GM12878 (cell line): ENCODE measurements at regions not wholly inside any gene's neighbourhood (a gene's known extent, or its start where the extent isn't known, plus 50 kb on each side); places are given as distances from the start of the nearest gene placed in this dataset.

Experiments used
- ATAC-seq: fragments of 200-7000 bp; cut with Tn5 transposase; 3 replicates; pipeline ENCODE4 v1.9.1; 2020; ENCODE audit warnings: mild to moderate bottlenecking, moderate library complexity
- BruUV-seq: library from RNA; stranded (reverse); fragments of 400-500 nt; replicated peaks from 2 replicates; lab custom pipeline; 2021; lab: Mats Ljungman, UMichigan
- CTCF ChIA-PET: fragments of 300-600 bp; sonication (Branson Sonifier 250); formaldehyde crosslinking; extraction: SDS; loops from one replicate; lab custom pipeline; 2021; ENCODE audit warnings: inconsistent platforms; lab: Yijun Ruan, JAX
- POLR2A ChIA-PET: fragments of 350-600 bp; formaldehyde crosslinking; extraction: SDS; loops from one replicate; lab custom pipeline; 2021; ENCODE audit warnings: inconsistent platforms; lab: Charles Lee
- RAD21 ChIA-PET: fragments of 300-600 bp; sonication (Branson Sonifier 250); formaldehyde crosslinking; loops from one replicate; lab custom pipeline; 2023; ENCODE audit warnings: antibody characterized with exemption; ENCODE audit not compliant: unreplicated experiment; lab: Charles Lee
- SMC1A ChIA-PET: fragments of 300-600 bp; sonication (Branson Sonifier 250); formaldehyde crosslinking; loops from one replicate; lab custom pipeline; 2023; ENCODE audit not compliant: unreplicated experiment, uncharacterized antibody; lab: Charles Lee
- DNase-seq: peaks from one replicate; pipeline ENCODE4 v3.0.0-alpha.2; 2011; ENCODE audit warnings: low read depth, low spot score
- FAIRE-seq: peaks from 3 replicates; lab custom pipeline; 2011; peaks lifted over from hg19 to GRCh38; lab: Jason Lieb, UNC
- H2AFZ ChIP-seq: 2 replicates; pipeline ENCODE4 v1.6.0; 2011; ENCODE audit warnings: low read depth, low read length, control low read depth; ENCODE audit not compliant: control insufficient read depth
- H3K27ac ChIP-seq: 2 replicates; pipeline ENCODE4 v1.5.1; 2011; ENCODE audit warnings: control low read depth; ENCODE audit not compliant: control insufficient read depth, insufficient read depth
- H3K27me3 ChIP-seq, 2 experiments: replicated peaks in 1 of 2; 2 replicates each; pipeline versions ENCODE4 v1.6.0 to v1.6.1; 2011; ENCODE audit warnings: low read length in 1 of 2; ENCODE audit not compliant: control insufficient read depth in 2 of 2, insufficient read depth in 2 of 2
- H3K36me3 ChIP-seq, 2 experiments: 2 replicates each; pipeline ENCODE4 v1.5.1; 2011; ENCODE audit warnings: low read length in 1 of 2; ENCODE audit not compliant: control insufficient read depth in 2 of 2, insufficient read depth in 2 of 2
- H3K4me1 ChIP-seq: 2 replicates; pipeline ENCODE4 v1.6.1; 2011; ENCODE audit warnings: mild to moderate bottlenecking, low read length, moderate library complexity, mixed read lengths; ENCODE audit not compliant: control insufficient read depth, insufficient read depth
- H3K4me2 ChIP-seq: 2 replicates; pipeline ENCODE4 v1.6.0; 2011; ENCODE audit warnings: control low read depth; ENCODE audit not compliant: control insufficient read depth, insufficient read depth
- H3K4me3 ChIP-seq: fragments of 200-600 bp; sonication (generic); 2 replicates; pipeline ENCODE4 v1.5.1; 2016
- H3K79me2 ChIP-seq: 2 replicates; pipeline ENCODE4 v1.6.0; 2011; ENCODE audit warnings: low read length; ENCODE audit not compliant: control insufficient read depth, insufficient read depth
- H3K9ac ChIP-seq: 2 replicates; pipeline ENCODE4 v1.8.0; 2011; ENCODE audit warnings: low read length, control low read depth, mixed read lengths; ENCODE audit not compliant: control insufficient read depth, insufficient read depth
- H3K9me3 ChIP-seq: replicated peaks from 3 replicates; pipeline ENCODE4 v1.5.1; 2011; ENCODE audit warnings: mild to moderate bottlenecking, low read length; ENCODE audit not compliant: control insufficient read depth, insufficient read depth
- H4K20me1 ChIP-seq: 2 replicates; pipeline ENCODE4 v1.6.0; 2011; ENCODE audit not compliant: control insufficient read depth, insufficient read depth
- CBX5 ChIP-seq: sonication (generic); IDR thresholded peaks from 2 replicates; pipeline ENCODE4 v1.6.1; 2016; ENCODE audit warnings: low read depth, moderate library complexity, mild to moderate bottlenecking, inconsistent platforms
- CREM ChIP-seq: IDR thresholded peaks from 2 replicates; pipeline ENCODE4 v1.6.1; 2014; ENCODE audit warnings: antibody characterized with exemption, low read depth
- GABPA ChIP-seq: IDR thresholded peaks from 2 replicates; pipeline ENCODE4 v1.6.1; 2014; ENCODE audit warnings: antibody characterized with exemption, low read depth, mild to moderate bottlenecking, inconsistent platforms
- MYC ChIP-seq: IDR thresholded peaks from 2 replicates; pipeline ENCODE4 v1.6.1; 2011; ENCODE audit warnings: mild to moderate bottlenecking, low read length, moderate library complexity, inconsistent platforms; ENCODE audit not compliant: insufficient read depth, insufficient replicate concordance, insufficient read length, severe bottlenecking
- PKNOX1 ChIP-seq: fragments of 450-650 bp; IDR thresholded peaks from 2 replicates; pipeline ENCODE4 v1.6.1; 2016; ENCODE audit warnings: mild to moderate bottlenecking
- SRF ChIP-seq, 2 experiments: IDR thresholded peaks; 2 replicates each; pipeline ENCODE4 v1.6.1; 2011; ENCODE audit warnings: low read depth in 2 of 2, low read length in 2 of 2, mild to moderate bottlenecking in 1 of 2, moderate library complexity in 1 of 2
- STAT1 ChIP-seq: fragments of 450-650 bp; conservative IDR thresholded peaks from 2 replicates; pipeline ENCODE4 v1.6.1; 2014; ENCODE audit warnings: antibody characterized with exemption, mild to moderate bottlenecking
- ZNF217 ChIP-seq: fragments of 450-650 bp; IDR thresholded peaks from 2 replicates; pipeline ENCODE4 v1.6.1; 2017; ENCODE audit warnings: antibody characterized with exemption, mild to moderate bottlenecking
- WGBS: methylation state at CpG from one replicate; pipeline ENCODE4 v1.1.6; 2016; ENCODE audit warnings: low lambda C conversion rate; ENCODE audit not compliant: insufficient replicate concordance, insufficient coverage; ENCODE audit errors: missing lambda C conversion rate; 5-methylcytosine and 5-hydroxymethylcytosine counted together
- in situ Hi-C: fragments of 300-500 bp; cut with MboI; formaldehyde crosslinking; loops from 9 replicates; pipeline ENCODE4 v1.14.3; 2018; ENCODE audit warnings: mixed read lengths
- intact Hi-C: fragments of 100-400 bp; cut with micrococcal nuclease; formaldehyde crosslinking; loops from one replicate; pipeline ENCODE4 v1.14.2; 2022; ENCODE audit not compliant: unreplicated experiment

- no peaks in the 10 kb centered on the region for H3K27me3 ChIP-seq
- intact Hi-C loops, result no loop called here
- 33% methylated on average over 1 of the region's 1 CpG for WGBS
- no peak overlapping the region for H3K4me3 ChIP-seq
- ChIA-PET SMC1A (interaction anchor here (1.1 kb wide), 1 partner anchor 11 kb away, joined by 3 read pairs; no protein-coding TSS in a partner anchor), RAD21 (no interaction called here)
- H3K9ac ChIP-seq, result no peak overlapping the region
- H3K4me1 ChIP-seq, result no peaks in the 10 kb centered on the region
- in situ Hi-C loops, result no loop called here
- H2AFZ ChIP-seq, result no peak overlapping the region
- TF ChIP-seq CBX5 (no peak), GABPA (no peak), SRF (IDR thresholded peaks at IDR 0.05; ENCODE audit: low read depth in 2 of 2, low read length in 2 of 2) (no peak), MYC (no peak), ZNF217 (no peak), CREM (no peak)
- TF ChIP-seq, all 136 proteins: peak for 0
- Histone ChIP-seq H4K20me1 (no peaks in the 10 kb centered on the region), H3K9me3 (no peaks in the 10 kb centered on the region), H3K27ac (no peak overlapping the region), H3K4me2 (no peak overlapping the region), H3K79me2 (no peaks in the 10 kb centered on the region), H3K36me3 (no peaks in the 10 kb centered on the region)
- ChIA-PET POLR2A (no interaction called here), CTCF (no interaction called here)
- no peak for DNase-seq
- no TSS peak for BruUV-seq
- no peak for ATAC-seq
- no peak for FAIRE-seq
These were observed 93.7 kb upstream of the FBN2 start for GRCh38 chr5:128631771-128632170.

DNA sequence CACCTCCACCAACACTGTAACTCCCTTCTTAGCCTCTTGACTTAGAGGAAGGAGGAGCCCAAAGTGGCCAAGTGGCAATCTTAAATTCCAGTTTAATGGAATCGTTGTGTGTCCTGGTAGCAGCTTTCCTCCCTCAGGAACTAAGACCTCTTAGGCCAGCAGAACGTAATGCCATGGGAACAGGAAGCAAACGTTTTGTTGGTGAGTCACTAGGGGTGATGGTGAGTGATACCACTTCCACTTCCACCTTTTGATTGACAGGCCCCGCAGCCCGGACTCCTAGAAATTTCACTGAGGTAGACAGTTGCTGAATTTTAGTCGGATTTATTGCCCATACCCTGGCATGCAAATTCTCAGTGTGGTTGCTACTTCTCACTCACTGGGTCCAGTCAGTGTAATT lies 94.2 kb upstream of the FBN2 start:
- H2AFZ ChIP-seq, result no peak overlapping the region
- ChIA-PET POLR2A (no interaction called here), CTCF (no interaction called here), SMC1A (interaction anchor here (1.1 kb wide), 1 partner anchor 12 kb away, joined by 3 read pairs; no protein-coding TSS in a partner anchor), RAD21 (no interaction called here)
- H4K20me1 ChIP-seq, result no peaks in the 10 kb centered on the region
- H3K4me3 ChIP-seq, result no peak overlapping the region
- H3K9me3 ChIP-seq, result no peaks in the 10 kb centered on the region
- WGBS, result 20% methylated on average over 6 of the region's 6 CpGs
- TF ChIP-seq STAT1, result no peak
- peak; percentile 64 for TF ChIP-seq PKNOX1
- H3K79me2 ChIP-seq, result no peaks in the 10 kb centered on the region
- no TSS peak for BruUV-seq
- no peak overlapping the region for H3K9ac ChIP-seq
- no peaks in the 10 kb centered on the region for H3K4me1 ChIP-seq
- no peak overlapping the region for H3K4me2 ChIP-seq
- H3K27me3 ChIP-seq, result no peaks in the 10 kb centered on the region
- no peaks in the 10 kb centered on the region for H3K36me3 ChIP-seq
- intact Hi-C loops (no loop called here), in situ Hi-C loops (no loop called here)
- FAIRE-seq (no peak), ATAC-seq (no peak), DNase-seq (no peak)
- H3K27ac ChIP-seq, result no peak overlapping the region
